HG03354 (cell line): ENCODE measurements at regions not wholly inside any gene's neighbourhood (a gene's known extent, or its start where the extent isn't known, plus 50 kb on each side); places are given as distances from the start of the nearest gene placed in this dataset.
"Not testable (repeated sequence)": the region's sequence is repeated elsewhere in the genome, so short reads cannot be mapped to it uniquely, and the experiment has no call there.

Source experiments
- ATAC-seq: cut with Tn5 transposase; IDR thresholded peaks from one replicate; pipeline ENCODE4 v1.9.1; 2021; ENCODE audit warnings: mild to moderate bottlenecking; ENCODE audit not compliant: unreplicated experiment, poor library complexity, severe bottlenecking

DNA sequence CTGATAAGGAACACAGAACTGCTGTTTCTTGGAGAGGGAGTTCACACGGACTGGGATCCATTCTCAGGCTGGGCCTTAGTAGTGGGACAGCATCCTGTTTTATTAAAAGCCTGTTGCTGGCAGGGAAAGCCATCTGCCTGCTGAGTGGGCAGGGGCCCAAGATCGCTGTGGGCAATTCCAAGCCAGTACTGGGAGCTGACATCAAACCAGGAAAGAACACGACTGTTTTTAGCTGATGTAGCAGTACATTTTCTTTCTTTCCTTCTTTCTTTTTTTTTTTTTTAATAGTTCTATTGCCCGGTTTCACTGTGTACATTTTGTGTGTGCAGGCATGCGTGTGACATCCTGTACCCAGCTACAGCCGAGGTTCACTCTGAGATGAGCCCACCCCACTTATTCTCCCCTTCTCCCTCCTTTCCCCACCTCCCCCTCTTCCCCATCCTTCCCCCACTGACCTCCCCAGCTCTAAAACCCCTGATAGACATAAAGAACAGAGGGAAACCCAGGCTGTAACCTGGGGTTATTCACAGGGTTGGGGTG, 143.5 kb upstream of the PLGLB2 start:
- ATAC-seq = not testable (repeated sequence)

DNA sequence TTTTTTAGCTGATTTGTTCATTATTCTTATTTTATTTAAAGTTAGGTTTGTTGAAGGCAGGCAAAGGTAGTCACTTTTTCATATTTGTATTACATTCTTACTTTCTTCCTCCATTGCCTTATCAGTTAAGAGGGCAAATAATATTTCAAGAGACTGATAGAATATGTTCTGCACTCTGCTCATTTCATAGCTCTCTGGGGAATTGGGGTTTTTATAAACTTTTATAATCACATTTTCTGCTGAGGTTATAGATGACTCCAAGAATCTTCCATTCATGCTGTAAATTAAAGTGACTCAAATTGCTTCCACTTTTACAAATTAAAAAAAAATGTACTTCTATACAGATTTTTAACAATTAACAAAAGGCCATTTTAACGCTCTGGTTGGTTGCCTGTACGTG, 142.9 kb upstream of the PLGLB2 start:
- ATAC-seq = not testable (repeated sequence)

GRCh38 chr2:87608377-87609166, 139.3 kb upstream of the PLGLB2 start:
- ATAC-seq = not testable (repeated sequence)

DNA sequence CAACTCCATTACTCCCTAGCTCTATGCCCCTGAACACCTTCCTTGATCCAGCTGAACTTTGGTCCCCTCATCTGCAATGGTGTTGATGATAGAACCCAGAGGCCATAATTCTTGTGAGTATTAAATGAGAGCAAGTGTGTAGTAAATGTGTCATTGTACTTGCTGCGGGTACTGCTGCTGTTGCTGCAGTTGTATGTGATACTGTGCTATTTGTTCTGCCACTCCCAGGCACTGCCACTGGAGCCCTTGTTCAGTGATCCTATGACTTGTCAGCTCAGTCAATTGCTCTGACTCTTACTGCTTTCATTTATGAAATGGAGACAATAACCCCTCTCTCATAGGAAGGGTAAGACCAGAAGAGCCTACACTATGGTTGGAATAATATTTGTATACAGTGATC, 136.9 kb upstream of the PLGLB2 start:
- not testable (repeated sequence) for ATAC-seq

DNA sequence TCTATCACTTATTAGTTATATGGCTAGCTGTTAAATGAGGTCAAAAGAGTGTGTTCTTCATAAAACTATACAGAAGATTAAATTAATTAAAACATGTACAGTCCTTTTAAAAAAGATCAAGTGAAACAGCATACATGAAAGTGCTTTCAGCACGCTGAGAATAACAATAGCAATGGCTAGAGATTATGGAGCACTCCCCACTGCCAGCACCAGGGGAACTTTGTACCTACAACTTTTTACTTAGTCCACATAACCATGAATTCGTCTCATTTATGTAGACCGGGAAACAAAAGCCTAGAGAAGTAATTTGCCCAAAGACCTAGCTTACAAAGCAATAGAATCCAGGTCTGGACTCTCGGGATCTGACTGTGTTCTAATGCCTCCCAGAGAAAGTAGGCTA, 136.5 kb upstream of the PLGLB2 start:
- not testable (repeated sequence) for ATAC-seq

DNA sequence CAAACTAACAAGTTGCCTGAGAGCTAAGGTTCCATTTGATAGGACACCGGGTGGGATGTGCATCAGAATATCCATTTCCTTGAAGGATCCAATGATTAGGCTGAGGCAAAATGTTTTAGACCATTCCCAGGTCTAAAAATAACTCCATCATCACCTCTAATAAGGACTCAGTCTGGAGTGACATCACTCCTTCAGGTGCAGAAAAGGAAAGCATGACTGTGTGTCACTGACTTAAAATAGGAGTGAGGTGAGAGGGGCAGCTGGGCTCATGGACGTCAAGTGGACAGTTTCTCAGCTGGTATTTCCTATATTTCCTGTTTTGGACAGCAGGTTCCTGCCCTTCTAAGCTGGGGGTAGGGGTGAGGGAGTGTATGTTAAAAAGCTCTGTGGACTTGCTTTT, 135.9 kb upstream of the PLGLB2 start:
- ATAC-seq = not testable (repeated sequence)

DNA sequence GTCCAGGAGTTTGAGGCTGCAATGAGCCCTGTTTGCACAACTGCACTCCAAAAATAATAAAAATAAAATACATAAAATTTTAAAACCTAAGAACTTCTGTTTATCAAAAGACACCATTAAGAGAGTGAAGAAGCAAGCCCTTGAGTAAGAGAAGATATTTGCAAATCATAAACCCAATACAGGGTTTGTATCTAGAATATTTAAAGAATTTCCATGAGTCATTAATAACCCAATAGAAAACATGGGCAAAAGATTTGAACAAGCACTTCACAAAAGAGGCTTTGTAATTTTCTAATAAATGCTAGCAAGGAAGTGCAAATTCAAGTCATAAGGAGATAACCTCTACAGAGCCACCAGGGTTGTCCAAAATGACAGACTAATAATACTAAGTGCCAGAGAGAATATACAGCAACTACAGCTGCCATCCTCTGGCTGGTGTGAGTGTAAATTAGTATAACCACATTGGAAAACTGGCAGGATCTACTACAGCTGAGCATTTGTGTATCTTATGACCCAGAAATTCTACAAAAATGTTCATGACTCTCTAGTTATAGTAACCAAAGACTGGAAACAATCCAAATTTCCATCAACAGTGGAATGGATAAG, 133.0 kb upstream of the PLGLB2 start:
- ATAC-seq = not testable (repeated sequence)

- ATAC-seq = not testable (repeated sequence)
These were observed 128.8 kb upstream of the PLGLB2 start for GRCh38 chr2:87619121-87619520.

DNA sequence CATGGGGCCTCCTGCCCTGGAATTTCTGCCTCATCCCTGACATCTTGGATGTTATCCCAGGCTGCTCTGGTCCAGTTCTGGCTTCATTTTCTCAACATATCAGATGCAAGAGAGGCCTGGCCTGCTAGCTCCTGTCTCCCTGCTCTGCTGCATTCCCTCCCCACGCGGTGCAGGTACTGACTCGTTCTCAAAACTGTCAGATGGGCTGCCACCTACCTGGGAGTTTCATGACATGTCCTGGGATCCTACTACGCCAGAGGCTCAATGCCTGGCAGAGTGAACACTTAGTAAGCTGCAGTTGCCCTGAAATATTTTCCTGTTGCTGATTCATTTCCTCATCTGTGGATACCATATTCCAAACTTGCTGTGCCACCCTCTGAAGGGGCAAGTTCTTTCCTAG, 126.7 kb upstream of the PLGLB2 start:
- ATAC-seq = not testable (repeated sequence)

GRCh38 chr2:87622720-87623119, 125.2 kb upstream of the PLGLB2 start:
- ATAC-seq = not testable (repeated sequence)

- ATAC-seq = not testable (repeated sequence)
These were observed 118.1 kb upstream of the PLGLB2 start for GRCh38 chr2:87629491-87630458.

DNA sequence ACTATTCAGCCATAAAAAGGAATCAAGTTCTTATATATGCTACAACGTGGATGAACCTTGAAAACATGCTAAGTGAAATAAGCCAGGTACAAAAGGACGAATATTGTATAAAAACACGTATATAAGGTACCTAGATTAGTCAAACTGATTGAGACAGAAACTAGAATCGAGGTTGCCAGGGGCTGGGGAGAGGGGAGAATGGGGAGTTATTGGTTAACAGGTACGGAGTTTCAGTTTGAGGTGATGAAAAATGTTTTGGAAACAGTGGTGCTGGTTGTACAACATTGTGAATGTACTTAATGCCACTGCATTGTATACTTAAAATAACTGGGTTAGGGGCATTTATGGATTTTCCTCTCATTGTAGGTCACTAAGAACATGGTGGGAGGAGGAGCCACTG, 117.0 kb upstream of the PLGLB2 start:
- peak; percentile 70 for ATAC-seq

- ATAC-seq = not testable (repeated sequence)
These were observed 116.5 kb upstream of the PLGLB2 start for GRCh38 chr2:87631402-87631801.

GRCh38 chr2:87633287-87633963, 114.5 kb upstream of the PLGLB2 start:
- ATAC-seq = not testable (repeated sequence)

GRCh38 chr2:87634106-87634505, 113.8 kb upstream of the PLGLB2 start:
- not testable (repeated sequence) for ATAC-seq

- ATAC-seq = not testable (repeated sequence)
These were observed 112.8 kb upstream of the PLGLB2 start for GRCh38 chr2:87634971-87635650.

- not testable (repeated sequence) for ATAC-seq
These were observed 111.6 kb upstream of the PLGLB2 start for GRCh38 chr2:87636246-87636645.

- not testable (repeated sequence) for ATAC-seq
These were observed 111.2 kb upstream of the PLGLB2 start for GRCh38 chr2:87636735-87637134.
